Testis (tissue), 2 donors: ENCODE measurements at regions not wholly inside any gene's neighbourhood (a gene's known extent, or its start where the extent isn't known, plus 50 kb on each side); places are given as distances from the start of the nearest gene placed in this dataset.

Experiments used
- DNase-seq: peaks from one replicate; pipeline ENCODE4 v3.0.0-alpha.2; 2019
- H3K27ac ChIP-seq, 2 donors: fragments of 200-600 bp; sonication (generic); one replicate each; pipeline ENCODE4 v1.5.1; 2019
- H3K27me3 ChIP-seq: fragments of 200-600 bp; sonication (generic); one replicate; pipeline ENCODE4 v1.5.1; 2019
- H3K36me3 ChIP-seq: fragments of 200-600 bp; sonication (generic); one replicate; pipeline ENCODE4 v1.5.1; 2017; ENCODE audit warnings: low read depth; ENCODE audit errors: missing control alignments
- H3K4me1 ChIP-seq: fragments of 200-600 bp; sonication (generic); one replicate; pipeline ENCODE4 v1.5.1; 2019
- H3K4me3 ChIP-seq, 2 donors: fragments of 200-600 bp; sonication (generic); one replicate each; pipeline ENCODE4 v1.5.1; 2017 to 2019
- H3K9me3 ChIP-seq: fragments of 200-600 bp; sonication (generic); one replicate; pipeline ENCODE4 v1.5.1; 2017
- CTCF ChIP-seq, 3 experiments: fragments of 450-650 bp in 2 of 3; fragments of 200-600 bp in 1 of 3; sonication (generic) in 1 of 3; IDR thresholded peaks; one replicate each; pipeline ENCODE4 v1.5.1; 2016 to 2019; ENCODE audit warnings: antibody characterized with exemption in 3 of 3, mild to moderate bottlenecking in 2 of 3, moderate library complexity in 1 of 3
- POLR2A ChIP-seq: fragments of 450-650 bp; IDR thresholded peaks from one replicate; pipeline ENCODE4 v1.6.1; 2017; ENCODE audit warnings: antibody characterized with exemption, mild to moderate bottlenecking, moderate library complexity
- WGBS, 2 donors: methylation state at CpG; one replicate each; pipeline ENCODE4 v1.1.5; 2018; 5-methylcytosine and 5-hydroxymethylcytosine counted together
- intact Hi-C: fragments of 100-400 bp; cut with DNase I; formaldehyde crosslinking; loops from one replicate; pipeline ENCODE4 v1.15.1; 2023; ENCODE audit warnings: low total_unique reads

- 63 to 84% methylated on average over 2 of the region's 2 CpGs for WGBS, 2 donors
- H3K9me3 ChIP-seq, result no peaks in the 10 kb centered on the region
- no peaks in the 10 kb centered on the region for H3K27me3 ChIP-seq
- H3K36me3 ChIP-seq, result no peaks in the 10 kb centered on the region
- TF ChIP-seq POLR2A, result no peak
- TF ChIP-seq CTCF (IDR thresholded peaks at IDR 0.05), result no peak
- H3K27ac ChIP-seq, result no peak overlapping the region
- no peak for DNase-seq
- no peak overlapping the region for H3K4me3 ChIP-seq
- intact Hi-C loops, result no loop called here
- H3K4me1 ChIP-seq, result no peaks in the 10 kb centered on the region
Measured at GRCh38 chr3:88767746-88768145, 339.7 kb upstream of the EPHA3 start.

- TF ChIP-seq CTCF (IDR thresholded peaks at IDR 0.05) (no peak), POLR2A (no peak)
- no peaks in the 10 kb centered on the region for H3K27me3 ChIP-seq
Measured at GRCh38 chr3:88773766-88774165, 333.7 kb upstream of the EPHA3 start.

GRCh38 chr3:88775026-88775690 lies 332.3 kb upstream of the EPHA3 start:
- Histone ChIP-seq H3K4me1 (no peaks in the 10 kb centered on the region), H3K9me3 (no peaks in the 10 kb centered on the region), H3K27me3 (no peaks in the 10 kb centered on the region), H3K4me3 (no peak overlapping the region), H3K27ac (no peak overlapping the region), H3K36me3 (no peaks in the 10 kb centered on the region)
- TF ChIP-seq CTCF (IDR thresholded peaks at IDR 0.05) (no peak), POLR2A (no peak)
- no peak for DNase-seq
- 82 to 90% methylated on average over 3 of the region's 3 CpGs for WGBS, 2 donors
- intact Hi-C loops, result no loop called here

More at GRCh38 chr3:88773766-88774165, 333.7 kb upstream of the EPHA3 start:
- DNase-seq, result no peak
- Histone ChIP-seq H3K27ac (no peak overlapping the region), H3K4me3 (no peak overlapping the region), H3K9me3 (no peaks in the 10 kb centered on the region), H3K4me1 (no peaks in the 10 kb centered on the region), H3K36me3 (no peaks in the 10 kb centered on the region)
- intact Hi-C loops, result no loop called here

- TF ChIP-seq CTCF (IDR thresholded peaks at IDR 0.05) (no peak), POLR2A (no peak)
- 83 to 85% methylated on average over 1 of the region's 1 CpG for WGBS, 2 donors
- H3K36me3 ChIP-seq, result no peaks in the 10 kb centered on the region
- intact Hi-C loops, result no loop called here
- H3K4me1 ChIP-seq, result no peaks in the 10 kb centered on the region
- no peaks in the 10 kb centered on the region for H3K27me3 ChIP-seq
- no peak overlapping the region for H3K4me3 ChIP-seq
- H3K9me3 ChIP-seq, result no peaks in the 10 kb centered on the region
- no peak for DNase-seq
- no peak overlapping the region for H3K27ac ChIP-seq
Measured at GRCh38 chr3:88779482-88779881, 327.9 kb upstream of the EPHA3 start.

- Histone ChIP-seq H3K4me3 (no peak overlapping the region), H3K27ac (no peak overlapping the region), H3K9me3 (no peaks in the 10 kb centered on the region), H3K27me3 (no peaks in the 10 kb centered on the region), H3K36me3 (no peaks in the 10 kb centered on the region), H3K4me1 (no peaks in the 10 kb centered on the region)
- TF ChIP-seq CTCF (IDR thresholded peaks at IDR 0.05) (no peak), POLR2A (no peak)
- no peak for DNase-seq
- intact Hi-C loops, result no loop called here
Measured at GRCh38 chr3:88784925-88785324, 322.5 kb upstream of the EPHA3 start.
